WTC11 (cell line): ENCODE measurements at regions not wholly inside any gene's neighbourhood (a gene's known extent, or its start where the extent isn't known, plus 50 kb on each side); places are given as distances from the start of the nearest gene placed in this dataset.

Experiments
- ATAC-seq: fragments of 200-7000 bp; cut with Tn5 transposase; 2 replicates; pipeline ENCODE4 v1.10.0; 2021; ENCODE audit warnings: mild to moderate bottlenecking, moderate library complexity
- CTCF ChIA-PET: fragments of 300-600 bp; sonication (Branson Sonifier 250); formaldehyde crosslinking; loops from one replicate; lab custom pipeline; 2021; ENCODE audit warnings: antibody characterized with exemption; lab: Charles Lee
- POLR2A ChIA-PET: fragments of 350-600 bp; sonication (Branson Sonifier 250); formaldehyde crosslinking; loops from one replicate; lab custom pipeline; 2021; ENCODE audit warnings: antibody characterized with exemption; lab: Charles Lee
- DNase-seq: peaks from one replicate; pipeline ENCODE4 v3.0.0; 2021; ENCODE audit warnings: low spot score
- H3K27ac Mint-ChIP-seq: 2 replicates; pipeline ENCODE4 v1.8.0; 2021; ENCODE audit warnings: mixed read lengths
- H3K27me3 Mint-ChIP-seq: 2 replicates; pipeline ENCODE4 v1.8.0; 2021; ENCODE audit warnings: low read depth, mild to moderate bottlenecking, moderate library complexity, mixed read lengths
- H3K36me3 Mint-ChIP-seq: 2 replicates; pipeline ENCODE4 v1.8.0; 2021; ENCODE audit warnings: mixed read lengths
- H3K4me1 Mint-ChIP-seq: 2 replicates; pipeline ENCODE4 v1.8.0; 2022; ENCODE audit warnings: mixed read lengths
- H3K4me3 Mint-ChIP-seq: 2 replicates; pipeline ENCODE4 v1.8.0; 2021; ENCODE audit warnings: mild to moderate bottlenecking, moderate library complexity, mixed read lengths
- H3K9me3 Mint-ChIP-seq: 2 replicates; pipeline ENCODE4 v1.8.0; 2021; ENCODE audit warnings: mixed read lengths
- AR ChIP-seq: fragments of 250-450 bp; sonication (Bioruptor Pico); IDR thresholded peaks from 2 replicates; pipeline ENCODE4 v1.9.0; 2021; ENCODE audit warnings: mild to moderate bottlenecking
- CREM ChIP-seq: sonication (generic); formaldehyde crosslinking; IDR thresholded peaks from 2 replicates; pipeline ENCODE4 v1.8.1; 2022; ENCODE audit warnings: mild to moderate bottlenecking, missing genetic modification reagents, moderate library complexity
- ELF4 ChIP-seq: sonication (generic); formaldehyde crosslinking; IDR thresholded peaks from 2 replicates; pipeline ENCODE4 v1.8.1; 2022; ENCODE audit warnings: low read depth, mild to moderate bottlenecking, moderate library complexity, missing genetic modification reagents
- ERG ChIP-seq: fragments of 250-450 bp; sonication (Bioruptor Pico); IDR thresholded peaks from 2 replicates; pipeline ENCODE4 v1.8.0; 2021; ENCODE audit warnings: mild to moderate bottlenecking
- FOXK1 ChIP-seq: sonication (generic); formaldehyde crosslinking; IDR thresholded peaks from 2 replicates; pipeline ENCODE4 v1.8.0; 2022; ENCODE audit warnings: mild to moderate bottlenecking, moderate library complexity, missing genetic modification reagents
- GTF2I ChIP-seq: fragments of 250-450 bp; sonication (Bioruptor Pico); conservative IDR thresholded peaks from 2 replicates; pipeline ENCODE4 v1.4.0; 2021; ENCODE audit warnings: mild to moderate bottlenecking
- JAZF1 ChIP-seq: fragments of 250-450 bp; sonication (Bioruptor Pico); IDR thresholded peaks from 2 replicates; pipeline ENCODE4 v1.9.0; 2021; ENCODE audit warnings: moderate library complexity, mild to moderate bottlenecking, inconsistent platforms
- KAT7 ChIP-seq: sonication (generic); formaldehyde crosslinking; IDR thresholded peaks from 2 replicates; pipeline ENCODE4 v1.8.1; 2023; ENCODE audit warnings: missing genetic modification reagents, mild to moderate bottlenecking, borderline replicate concordance
- NFYB ChIP-seq: sonication (generic); formaldehyde crosslinking; conservative IDR thresholded peaks from 2 replicates; pipeline ENCODE4 v1.8.0; 2022; ENCODE audit warnings: low read depth, missing genetic modification reagents
- OVOL2 ChIP-seq: fragments of 250-450 bp; sonication (Bioruptor Pico); IDR thresholded peaks from 2 replicates; pipeline ENCODE4 v1.9.0; 2021; ENCODE audit warnings: mild to moderate bottlenecking, borderline replicate concordance
- PRDM15 ChIP-seq: sonication (generic); formaldehyde crosslinking; IDR thresholded peaks from 2 replicates; pipeline ENCODE4 v1.8.0; 2022; ENCODE audit warnings: missing genetic modification reagents
- SMAD4 ChIP-seq: sonication (generic); formaldehyde crosslinking; IDR thresholded peaks from 2 replicates; pipeline ENCODE4 v1.8.0; 2022; ENCODE audit warnings: mild to moderate bottlenecking, missing genetic modification reagents
- SP1 ChIP-seq: sonication (generic); formaldehyde crosslinking; conservative IDR thresholded peaks from 2 replicates; pipeline ENCODE4 v1.8.1; 2022; ENCODE audit warnings: missing genetic modification reagents
- TCF7 ChIP-seq: sonication (generic); formaldehyde crosslinking; IDR thresholded peaks from 2 replicates; pipeline ENCODE4 v1.8.0; 2022; ENCODE audit warnings: mild to moderate bottlenecking, low read depth, missing genetic modification reagents, moderate library complexity
- USF2 ChIP-seq: sonication (generic); formaldehyde crosslinking; IDR thresholded peaks from 2 replicates; pipeline ENCODE4 v1.8.1; 2023; ENCODE audit warnings: mild to moderate bottlenecking, missing genetic modification reagents, moderate library complexity
- ZNF532 ChIP-seq: fragments of 250-450 bp; sonication (Bioruptor Pico); IDR thresholded peaks from 2 replicates; pipeline ENCODE4 v1.9.0; 2021; ENCODE audit warnings: mild to moderate bottlenecking, borderline replicate concordance
- ZNF671 ChIP-seq: fragments of 250-450 bp; sonication (Bioruptor Pico); IDR thresholded peaks from 2 replicates; pipeline ENCODE4 v1.8.0; 2021; ENCODE audit warnings: mild to moderate bottlenecking

- CTCF ChIA-PET = no interaction called here
- TF ChIP-seq JAZF1 (no peak), USF2 (CRISPR knock-in tag) (no peak), SP1 (CRISPR knock-in tag) (no peak), FOXK1 (no peak), ERG (no peak), GTF2I (no peak), KAT7 (CRISPR knock-in tag) (no peak), PRDM15 (CRISPR knock-in tag) (no peak), ZNF671 (CRISPR knock-in tag) (no peak), NFYB (CRISPR knock-in tag) (no peak), OVOL2 (CRISPR knock-in tag) (no peak), CREM (no peak)
- Mint-ChIP-seq H3K4me1 (no peaks in the 10 kb centered on the region), H3K36me3 (no peaks in the 10 kb centered on the region), H3K27me3 (no peaks in the 10 kb centered on the region), H3K4me3 (no peak overlapping the region), H3K9me3 (no peaks in the 10 kb centered on the region; the same call in 1 of the 2 replicates), H3K27ac (no peak overlapping the region)
- POLR2A ChIA-PET = no interaction called here
- ATAC-seq = no peak
- no peak for DNase-seq
These were observed 666.3 kb downstream of the TSN start for GRCh38 chr2:122421775-122422174.

- CTCF ChIA-PET = no interaction called here
- no peaks in the 10 kb centered on the region for H3K36me3 Mint-ChIP-seq
These were observed 667.0 kb downstream of the TSN start for GRCh38 chr2:122422384-122422991.

More at GRCh38 chr2:122422384-122422991, 667.0 kb downstream of the TSN start:
- H3K27ac Mint-ChIP-seq = no peak overlapping the region
- H3K9me3 Mint-ChIP-seq = no peaks in the 10 kb centered on the region; the same call in 1 of the 2 replicates
- no peaks in the 10 kb centered on the region for H3K4me1 Mint-ChIP-seq
- ATAC-seq = no peak
- no peak for TF ChIP-seq AR (CRISPR knock-in tag)
- no peak for TF ChIP-seq SMAD4
- no peak for TF ChIP-seq TCF7
- no peak for TF ChIP-seq ZNF532 (CRISPR knock-in tag)
- no peak for TF ChIP-seq ELF4 (CRISPR knock-in tag)
- H3K4me3 Mint-ChIP-seq = no peak overlapping the region
- H3K27me3 Mint-ChIP-seq = no peaks in the 10 kb centered on the region
- POLR2A ChIA-PET = no interaction called here
- DNase-seq = no peak
